GM19395 (cell line): ENCODE measurements at regions not wholly inside any gene's neighbourhood (a gene's known extent, or its start where the extent isn't known, plus 50 kb on each side); places are given as distances from the start of the nearest gene placed in this dataset.

Experiments
- ATAC-seq: cut with Tn5 transposase; IDR thresholded peaks from one replicate; pipeline ENCODE4 v1.9.1; 2021; ENCODE audit warnings: mild to moderate bottlenecking, moderate library complexity; ENCODE audit not compliant: unreplicated experiment

DNA sequence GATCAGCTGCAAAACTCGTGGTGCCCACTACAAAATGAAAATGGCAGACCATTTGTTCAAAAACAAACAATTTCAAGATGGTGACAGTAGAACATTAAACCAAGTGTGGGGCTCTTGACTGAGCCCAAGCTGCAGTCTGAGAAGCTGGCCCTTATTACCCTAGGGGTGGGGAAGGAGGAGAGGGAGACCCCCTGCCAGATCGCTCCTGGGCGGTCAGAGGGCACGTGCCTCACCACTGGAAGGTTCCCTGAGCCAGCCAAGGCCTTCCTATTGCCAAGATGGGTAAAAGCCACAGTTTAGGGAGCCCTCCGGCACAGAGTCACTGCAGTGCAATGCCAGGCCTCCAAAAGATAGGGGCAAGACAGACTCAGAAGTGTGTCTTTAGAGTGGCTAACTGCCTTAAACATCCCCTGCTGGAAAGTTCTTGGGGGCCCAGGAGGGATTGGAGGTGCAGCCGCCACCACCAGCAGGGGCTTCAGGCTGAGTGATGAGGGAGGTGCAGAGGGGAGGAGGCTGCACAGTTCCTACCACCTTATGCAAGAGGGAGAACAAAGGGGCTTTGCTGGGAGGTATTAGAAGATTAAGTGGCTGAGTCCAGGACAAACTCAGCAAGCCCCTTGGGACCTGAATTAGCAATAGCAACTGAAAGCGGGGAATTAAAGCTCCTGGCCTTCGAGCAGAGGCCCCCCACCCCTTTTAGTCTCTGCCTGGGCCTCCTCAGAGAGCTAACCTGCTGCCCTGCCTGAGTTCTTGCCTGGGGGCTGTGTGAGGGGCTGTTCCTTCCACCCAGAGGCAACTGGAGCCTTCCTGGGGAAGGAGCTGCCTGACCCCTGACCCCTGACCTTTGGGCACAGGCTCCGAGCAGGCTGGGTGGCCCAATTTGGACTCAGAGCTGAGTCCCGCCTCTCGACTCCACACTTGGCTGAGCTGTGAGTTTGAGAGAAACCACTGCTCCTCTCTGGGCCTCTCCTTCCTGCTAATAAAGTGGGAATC is 88.4 kb downstream of the VEGFA start:
- ATAC-seq, result no peak

DNA sequence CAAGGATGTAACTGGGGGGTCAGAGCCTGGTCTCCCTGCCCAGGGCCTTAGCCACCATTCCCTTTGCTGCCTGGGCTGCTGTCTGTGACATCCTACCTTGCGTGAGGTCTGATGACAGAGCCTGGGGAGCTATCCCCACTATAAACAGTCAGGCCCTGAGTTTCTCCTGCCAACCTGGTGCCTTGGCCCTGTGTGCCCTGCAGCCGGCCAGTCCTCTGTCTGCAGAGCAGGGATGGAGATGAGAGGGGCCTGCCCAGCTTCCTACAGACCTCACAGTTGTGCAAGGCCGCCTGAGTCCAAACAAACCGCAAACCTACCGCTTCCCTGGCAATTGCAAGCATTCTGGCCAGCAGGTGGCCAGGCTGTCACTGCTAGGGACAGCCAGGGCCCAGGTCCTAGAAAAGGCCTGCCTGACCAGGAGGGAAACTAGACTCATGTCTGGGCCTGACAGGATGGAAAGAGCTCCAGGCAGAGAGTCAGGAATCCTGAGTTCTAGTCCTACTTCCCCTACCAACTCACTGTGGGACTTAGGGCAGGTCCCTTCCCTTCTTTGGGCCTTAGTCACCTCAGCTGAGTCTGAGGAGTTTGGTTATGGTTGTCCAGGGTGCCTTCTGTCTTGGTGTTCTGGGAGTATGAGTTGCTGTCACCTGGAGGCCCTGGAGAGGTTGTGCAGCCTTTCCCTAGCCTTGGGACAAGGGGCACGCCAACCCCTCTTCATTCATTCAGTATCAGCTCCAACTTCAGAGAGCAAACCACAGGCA is 86.2 kb downstream of the VEGFA start:
- no peak for ATAC-seq

DNA sequence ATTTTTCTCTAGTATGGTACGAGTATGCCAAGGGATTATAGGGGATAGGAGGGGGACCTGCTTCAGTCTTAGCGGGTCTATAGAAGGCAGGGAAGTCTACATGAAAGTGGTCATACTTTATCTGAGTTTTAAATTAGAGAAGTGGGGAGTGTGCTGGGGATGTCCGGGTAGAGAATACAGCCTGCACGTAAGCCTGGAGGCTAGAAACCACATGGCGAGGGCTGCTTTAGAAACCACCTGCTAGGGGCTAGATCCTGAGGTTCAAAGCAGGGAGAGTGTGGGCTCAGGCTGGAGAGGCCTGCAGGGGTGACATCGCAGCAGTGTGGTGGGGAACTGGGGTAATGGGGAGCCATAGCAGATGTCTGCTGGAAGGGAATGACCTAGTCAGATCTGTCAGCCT is 85.2 kb downstream of the VEGFA start:
- no peak for ATAC-seq

DNA sequence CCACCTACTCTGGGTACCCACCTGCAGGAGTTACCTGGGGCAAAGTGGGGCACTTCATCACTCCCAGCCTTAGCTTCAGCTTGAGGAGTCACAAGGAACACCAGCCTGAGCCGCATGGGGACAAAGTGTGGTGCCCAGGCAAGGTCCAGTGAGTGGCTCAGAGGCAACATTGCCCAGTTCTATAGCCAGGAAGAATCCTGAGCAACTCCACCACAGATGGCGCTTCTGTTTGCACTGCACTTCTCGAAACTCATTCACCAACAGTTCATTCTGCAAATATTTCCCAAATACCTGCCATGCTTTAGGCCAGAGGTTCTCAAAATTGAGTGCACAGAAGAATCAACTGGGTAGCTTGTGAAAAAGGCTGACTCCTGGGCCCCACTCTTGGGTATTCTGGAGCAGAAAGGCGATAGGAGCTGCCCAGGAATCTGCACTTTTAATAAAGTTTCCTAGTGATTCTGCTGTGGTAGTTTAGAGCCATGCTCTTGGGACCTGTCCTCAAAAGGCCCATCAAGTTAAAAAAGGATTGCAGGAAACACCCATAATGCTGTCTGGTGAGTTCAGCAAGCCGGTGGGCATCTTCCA is 83.1 kb downstream of the VEGFA start:
- ATAC-seq, result no peak

DNA sequence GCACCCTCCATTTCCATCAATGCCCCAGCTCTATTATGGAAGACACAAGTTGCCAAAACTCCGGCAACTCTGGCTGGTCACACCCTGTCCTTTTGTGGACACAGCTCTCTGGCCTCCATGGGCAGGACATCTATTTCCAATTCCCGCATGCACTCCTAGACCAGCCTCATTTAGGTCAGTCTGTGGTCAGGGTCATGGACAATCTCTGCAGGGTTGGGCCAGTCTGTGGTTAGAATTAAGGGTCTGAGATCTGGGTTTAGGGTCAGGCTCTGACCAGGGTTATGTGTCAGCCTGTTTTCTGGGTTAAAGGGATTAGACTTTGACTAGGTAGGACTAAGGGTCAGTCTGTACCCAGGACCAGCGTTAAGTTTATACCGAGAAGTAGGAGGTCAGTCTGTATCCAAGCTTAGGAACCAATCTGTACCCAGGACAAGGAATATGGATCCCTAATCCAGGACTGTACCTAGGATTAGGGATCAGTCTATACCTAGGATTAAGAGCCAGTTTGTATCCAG is 82.4 kb downstream of the VEGFA start:
- no peak for ATAC-seq

DNA sequence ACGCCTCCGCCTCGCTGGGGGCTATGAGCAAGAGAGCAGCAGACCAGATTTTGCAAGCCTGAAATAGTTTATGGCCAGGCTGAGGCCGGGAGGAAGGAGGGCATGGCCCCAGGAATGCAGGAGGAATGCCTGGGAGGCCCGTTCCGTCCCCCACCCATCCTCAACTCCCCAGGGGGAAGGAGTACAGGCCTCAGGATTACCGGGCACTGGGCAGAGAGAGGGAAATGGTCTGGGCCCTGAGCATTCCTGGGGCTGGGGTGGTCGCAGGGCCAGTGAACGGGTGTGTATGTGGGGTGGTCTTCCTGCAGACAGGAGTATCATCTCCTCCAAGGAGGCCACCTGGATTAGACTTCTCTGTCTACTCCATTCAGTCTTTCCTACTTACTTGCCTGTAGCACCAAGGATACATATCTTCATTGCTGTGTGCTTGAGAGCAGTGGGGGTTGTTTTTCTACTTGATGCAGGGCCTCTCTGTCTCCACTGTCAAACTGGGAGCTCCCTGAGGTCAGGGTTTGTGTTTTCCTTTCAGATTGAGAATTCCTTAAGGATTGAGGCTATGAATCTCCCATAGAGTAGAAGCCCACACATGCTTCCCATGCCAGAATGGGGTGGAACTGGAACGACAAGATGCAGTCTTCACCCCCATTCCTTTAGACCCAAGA is 81.3 kb downstream of the VEGFA start:
- ATAC-seq, result no peak

DNA sequence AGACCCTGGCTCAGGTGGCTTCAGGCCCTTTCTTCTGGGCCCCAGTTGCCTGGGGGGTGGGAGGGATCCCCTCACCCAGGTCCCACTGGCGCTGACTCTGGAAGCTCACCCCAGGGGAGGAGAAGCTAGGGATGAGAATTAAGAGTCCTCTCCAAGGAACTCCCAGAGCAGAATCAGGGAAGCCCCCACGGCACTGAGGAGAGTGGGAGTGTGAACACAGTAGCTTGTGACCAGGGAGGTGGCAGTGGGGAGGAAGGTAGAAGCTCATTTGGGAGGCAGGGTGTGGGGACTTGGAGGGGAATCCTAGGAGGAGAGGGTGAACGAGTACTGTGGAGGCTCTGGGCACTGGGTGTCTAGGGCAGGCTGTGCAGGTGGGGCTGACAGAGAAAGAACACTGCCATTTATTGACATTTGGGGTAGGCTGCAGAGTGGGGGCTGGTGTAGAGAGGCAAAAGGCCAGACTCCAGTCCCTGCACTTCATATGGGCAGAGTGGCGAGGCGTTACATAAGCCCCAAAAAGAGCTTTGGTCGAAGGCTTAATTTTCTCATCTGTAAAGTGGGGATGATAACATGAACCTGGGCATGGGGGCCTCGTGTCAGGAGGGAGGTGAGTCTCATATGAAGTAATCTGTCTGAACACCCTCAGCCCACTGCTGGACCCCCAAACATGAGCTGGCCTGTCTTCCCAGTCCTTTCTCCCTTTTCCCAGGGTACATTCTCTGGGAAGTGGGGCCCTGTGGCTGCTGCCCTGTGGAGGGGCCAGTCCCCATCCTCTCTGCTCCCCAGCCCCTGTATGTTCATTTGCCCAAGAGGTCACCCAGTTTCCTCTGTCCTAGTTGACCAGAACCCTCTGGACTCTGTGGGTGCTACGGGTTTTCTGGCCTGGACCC is 80.5 kb downstream of the VEGFA start:
- no peak for ATAC-seq

DNA sequence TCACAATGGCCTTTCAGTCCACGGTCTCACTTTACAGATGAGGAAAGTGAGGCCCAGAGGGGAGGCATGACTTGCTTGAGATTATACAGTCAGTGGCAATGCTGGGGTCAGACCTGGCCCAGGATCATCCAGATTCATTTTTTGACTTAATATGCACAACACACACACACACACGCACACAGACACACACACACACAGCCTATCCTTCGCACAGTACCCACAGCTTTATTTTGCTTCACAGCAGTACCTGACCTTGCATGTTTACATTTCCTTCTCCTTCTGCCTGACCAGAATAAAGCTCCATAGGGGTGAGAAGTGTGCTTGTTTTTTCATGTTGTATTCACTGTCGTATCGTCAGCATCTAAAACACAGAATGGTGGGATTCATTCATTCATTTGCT is 79.8 kb downstream of the VEGFA start:
- no peak for ATAC-seq

DNA sequence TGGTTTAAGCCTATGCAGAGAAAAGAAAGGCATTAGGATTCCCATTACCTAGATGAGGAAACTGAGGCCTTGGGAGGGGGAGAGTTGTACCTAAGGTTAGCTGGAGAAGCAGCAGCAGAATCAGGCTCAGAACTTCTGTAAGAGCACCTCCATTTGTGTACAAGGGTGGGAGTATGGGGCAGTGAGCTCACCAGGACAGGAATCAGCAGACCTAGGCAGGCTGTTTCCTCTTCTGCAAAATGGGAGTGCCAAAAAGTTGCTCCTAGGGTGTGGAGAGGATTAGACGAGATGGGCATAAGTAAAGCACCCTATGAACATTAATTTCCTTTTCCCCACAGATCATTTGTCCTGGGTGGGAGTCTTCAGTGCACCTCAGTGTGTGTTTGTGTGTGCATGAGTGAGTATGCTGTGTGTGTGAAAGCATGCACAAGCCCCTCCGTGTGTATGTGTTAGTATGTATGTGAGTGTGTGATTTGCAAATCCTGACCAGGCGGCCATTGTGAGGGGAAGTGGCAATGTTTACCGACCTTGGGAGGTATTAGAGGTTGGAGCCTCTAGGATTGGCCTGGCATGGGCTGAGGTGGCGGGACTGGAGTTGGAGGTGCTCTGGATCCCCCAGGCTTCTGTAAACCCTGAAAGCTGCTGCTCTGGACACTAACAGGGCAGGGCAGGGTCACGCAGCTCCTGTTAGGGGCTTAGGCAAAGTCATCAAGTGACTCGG is 78.8 kb downstream of the VEGFA start:
- ATAC-seq, result no peak

DNA sequence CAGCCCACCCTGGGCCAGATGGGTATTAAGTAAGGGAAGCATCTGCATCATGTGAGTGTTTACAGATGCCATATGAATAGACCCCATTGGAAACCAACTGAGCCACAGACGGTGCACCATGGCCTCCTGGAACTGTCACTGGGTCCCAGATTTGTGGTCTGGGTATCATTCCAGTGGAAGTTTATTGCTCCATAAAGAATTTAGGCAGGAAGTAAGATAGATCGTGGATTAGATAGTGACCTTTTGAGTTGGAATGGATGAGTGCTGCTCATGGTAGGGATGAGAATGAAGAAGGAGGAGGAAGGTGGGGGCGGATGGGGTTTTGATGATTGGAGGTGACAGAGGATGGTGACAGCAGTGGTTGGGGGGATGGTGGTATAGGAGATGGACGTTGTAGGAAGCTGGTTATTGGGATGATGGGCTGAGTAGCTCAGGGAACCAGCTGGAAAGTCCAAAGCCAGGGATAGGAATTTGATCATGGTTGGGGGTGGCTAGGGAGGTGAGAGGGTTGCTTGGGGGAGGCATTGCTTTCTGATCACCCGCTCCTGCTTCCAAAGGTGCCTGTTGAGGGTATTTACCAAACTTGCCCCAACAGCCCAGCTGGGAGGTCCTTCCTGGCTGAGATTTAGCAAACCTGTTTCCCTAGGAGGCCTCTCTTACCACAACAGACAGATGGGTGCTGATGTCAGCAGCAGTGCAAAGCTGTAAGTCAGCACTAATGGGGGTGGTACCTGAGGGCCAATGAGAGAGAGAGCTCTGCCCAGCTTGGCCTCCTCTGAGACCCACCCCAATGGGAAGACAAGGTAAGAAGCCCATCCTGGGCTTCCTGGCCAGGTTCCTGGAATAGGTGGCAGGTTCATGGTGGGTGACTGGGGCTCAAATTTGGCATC is 78.0 kb downstream of the VEGFA start:
- ATAC-seq, result no peak

DNA sequence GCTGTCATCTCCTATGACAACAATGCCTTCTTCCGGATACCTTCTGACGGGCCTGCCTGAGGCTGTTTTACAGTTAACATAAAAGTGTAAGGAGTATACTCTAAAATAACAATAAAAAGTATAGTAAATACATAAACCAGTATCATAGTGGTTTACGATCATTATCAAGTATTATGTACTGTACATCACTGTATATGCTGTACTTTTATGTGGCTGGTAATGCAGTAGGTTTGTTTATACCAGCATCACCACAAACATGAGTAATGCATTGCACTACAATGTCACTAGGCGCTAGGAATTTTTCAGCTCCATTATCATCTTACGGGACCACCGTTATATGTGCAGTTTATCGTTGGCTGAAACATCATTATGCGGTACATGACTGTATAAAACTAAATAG is 76.5 kb downstream of the VEGFA start:
- no peak for ATAC-seq

DNA sequence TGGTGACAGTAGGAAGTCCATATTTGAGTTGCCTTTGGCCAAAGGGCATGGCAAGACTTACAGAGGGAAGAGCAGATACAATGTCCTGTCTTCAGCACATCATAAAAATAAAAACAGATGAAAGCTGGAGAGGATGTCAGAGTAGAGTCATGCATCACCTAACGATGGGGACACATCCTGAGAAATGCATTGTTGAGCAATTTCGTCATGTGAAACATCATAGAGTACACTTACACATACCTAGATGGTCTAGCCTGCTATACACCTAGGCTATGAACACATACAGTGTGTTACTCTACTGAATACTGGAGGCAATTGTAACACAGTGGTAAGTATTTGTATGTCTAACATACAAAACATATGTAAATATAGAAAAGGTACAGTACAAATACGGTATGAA is 75.6 kb downstream of the VEGFA start:
- no peak for ATAC-seq

DNA sequence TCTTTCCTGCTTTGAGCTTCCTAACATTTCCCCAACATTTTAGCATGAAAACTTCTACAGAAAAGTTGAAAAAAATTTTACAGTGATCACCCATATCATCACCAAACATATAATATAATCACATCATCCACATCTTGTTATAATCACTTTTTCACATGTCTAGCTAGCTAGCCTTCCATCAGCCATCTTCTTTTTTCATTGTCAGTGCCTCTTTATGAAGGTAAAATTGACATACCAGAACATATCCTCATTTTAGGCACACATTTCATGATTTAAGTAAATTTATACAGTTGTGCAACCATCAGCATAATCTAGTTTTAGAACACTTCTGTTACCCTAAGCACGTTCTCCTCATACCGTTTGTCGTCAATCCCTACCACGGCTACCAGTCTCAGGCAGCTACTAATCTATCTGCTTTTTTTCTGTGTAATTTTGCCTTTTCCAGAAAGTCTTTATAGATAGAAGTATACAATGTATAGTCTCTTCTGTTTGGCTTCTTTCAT is 73.7 kb downstream of the VEGFA start:
- no peak for ATAC-seq

DNA sequence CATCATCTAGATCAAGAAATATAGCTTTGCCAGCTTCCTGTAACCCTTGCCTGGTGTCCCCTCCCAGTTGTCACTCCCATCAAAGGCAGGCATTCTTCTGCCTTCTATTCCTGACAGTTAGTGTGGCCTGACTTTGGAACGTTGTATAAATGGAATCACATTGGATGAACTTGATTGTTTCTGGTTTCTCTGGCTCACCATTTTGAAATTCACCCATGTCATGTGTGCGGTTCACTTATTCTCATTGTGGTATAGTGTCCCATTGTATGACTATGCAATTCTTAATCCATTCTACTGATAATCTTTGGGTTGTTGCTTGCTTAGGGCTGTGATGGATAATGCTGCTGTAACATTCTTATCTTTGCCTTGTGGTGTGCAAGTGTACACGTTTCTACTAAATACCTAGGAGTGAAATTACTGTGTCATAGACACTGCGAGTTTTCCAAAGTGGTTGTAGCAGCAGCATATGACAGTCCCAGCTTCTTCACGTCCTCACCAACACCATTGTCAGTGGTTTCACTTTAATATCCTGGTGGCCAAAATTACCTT is 73.2 kb downstream of the VEGFA start:
- ATAC-seq, result no peak

DNA sequence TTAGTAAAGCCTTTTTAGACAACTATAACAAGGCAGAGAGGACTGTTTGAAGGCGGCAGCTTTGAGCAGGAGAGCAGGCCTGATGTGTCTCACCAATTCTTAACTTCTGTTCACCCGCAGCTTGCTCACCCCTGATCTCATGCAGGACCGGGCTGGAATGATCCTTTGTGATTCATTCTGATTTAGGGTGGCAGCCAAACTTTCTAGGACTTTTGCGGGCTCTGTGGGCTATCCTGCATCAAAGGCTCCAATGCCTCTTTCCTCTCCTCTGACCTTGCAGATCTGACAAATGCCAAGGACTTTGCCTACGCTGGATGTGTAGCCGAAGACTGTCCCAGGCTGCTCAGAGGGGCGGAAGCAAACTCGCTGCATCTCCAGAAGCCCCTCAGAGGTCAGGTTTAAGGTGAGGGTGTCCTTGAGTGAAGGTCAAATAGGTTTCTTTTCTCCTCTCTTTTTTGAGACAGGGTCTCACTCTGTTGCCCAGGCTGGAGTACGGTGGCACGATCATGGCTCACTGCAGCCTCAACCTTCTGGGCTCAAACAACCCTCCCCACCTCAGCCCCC is 72.3 kb downstream of the VEGFA start:
- no peak for ATAC-seq

DNA sequence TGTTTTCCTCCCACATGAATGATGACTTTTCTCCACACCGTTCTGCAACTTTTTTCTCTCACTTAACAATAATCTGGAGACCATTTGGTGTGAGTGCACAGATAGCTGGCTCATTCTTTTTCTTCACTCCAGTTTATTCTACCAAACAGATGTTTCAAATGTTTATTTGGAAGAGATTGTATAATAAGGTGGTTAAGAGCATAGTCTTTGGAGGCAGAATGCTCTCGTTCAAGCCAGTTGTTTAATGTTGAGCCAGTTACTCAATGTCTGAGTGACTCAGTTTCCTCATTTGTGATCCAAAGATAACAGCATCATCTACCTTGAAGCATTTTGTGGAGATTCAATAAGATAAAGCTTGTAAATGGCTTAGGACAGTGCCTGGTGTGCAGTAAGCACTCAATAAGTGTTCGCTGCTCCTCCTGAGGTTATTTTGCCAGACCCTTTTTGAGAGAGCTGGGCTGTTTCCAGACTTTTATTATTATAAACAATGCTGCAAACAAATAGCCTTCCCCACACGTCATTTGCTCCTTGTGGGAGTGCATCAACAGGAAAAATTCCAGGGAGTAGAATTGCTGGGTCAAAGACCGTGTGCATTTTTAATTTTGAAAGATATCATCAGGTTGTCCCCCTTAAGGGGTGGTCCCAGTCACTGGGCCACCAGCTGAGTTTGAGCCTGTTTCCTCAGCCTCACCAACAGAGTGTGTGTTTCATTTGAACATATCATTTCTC is 70.6 kb downstream of the VEGFA start:
- ATAC-seq, result no peak
